ENCODE measurements at regions not wholly inside any gene's neighbourhood (a gene's known extent, or its start where the extent isn't known, plus 50 kb on each side); places are given as distances from the start of the nearest gene placed in this dataset.
A peak's percentile ranks its signal among the peaks of the same experiment; 100 is the strongest.

DNA sequence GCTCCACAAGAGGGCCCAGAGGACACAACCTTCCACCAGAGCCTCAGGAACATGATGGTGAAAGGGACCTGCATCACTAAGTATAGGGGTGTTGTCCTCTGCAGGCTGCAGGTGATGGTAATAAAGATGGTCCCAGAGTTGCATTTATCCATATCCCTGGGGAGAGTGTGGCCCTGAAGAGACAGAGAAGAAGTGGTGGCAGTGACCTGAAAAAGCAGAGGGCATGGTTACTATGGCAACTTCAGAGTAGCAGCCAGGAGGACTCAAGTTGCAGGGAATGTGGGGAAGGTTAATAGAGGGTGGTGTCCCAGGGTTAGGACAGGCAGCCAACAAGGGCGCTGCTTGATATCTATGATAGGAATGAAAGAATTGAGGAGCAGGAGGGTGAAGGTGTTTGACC, 57.1 kb downstream of the HLA-A start:
- DNase-seq: no peak

- DNase-seq: no peak
These were observed 57.9 kb downstream of the HLA-A start for GRCh38 chr6:30000156-30000791.

DNA sequence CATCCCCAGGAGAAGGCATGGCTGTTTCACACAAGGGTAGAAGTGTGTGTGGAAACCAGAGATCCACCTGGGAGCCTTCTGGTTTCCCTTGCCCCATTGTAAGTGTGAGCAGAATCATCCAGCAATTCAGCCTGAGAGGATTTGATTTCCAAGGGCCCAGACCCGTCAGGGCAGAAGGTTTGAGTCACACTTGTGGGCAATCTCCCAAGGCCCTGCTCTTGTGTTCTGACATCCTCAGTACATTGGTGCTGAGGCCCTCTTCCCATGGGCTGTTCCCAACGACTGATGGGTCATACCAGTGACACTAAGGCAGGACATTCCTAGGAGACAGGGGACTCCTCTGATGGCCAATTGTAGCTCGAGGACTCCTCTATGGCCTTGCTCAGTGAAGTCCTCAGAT, 58.2 kb upstream of the POLR1H start:
- DNase-seq: no peak

GRCh38 chr6:30005482-30005881, 55.6 kb upstream of the POLR1H start:
- no peak for DNase-seq

GRCh38 chr6:30006170-30007131, 54.6 kb upstream of the POLR1H start:
- no peak for DNase-seq

- peak; percentile 11 for DNase-seq
These were observed 53.8 kb upstream of the POLR1H start for GRCh38 chr6:30007132-30007764.

GRCh38 chr6:30009113-30009512, 52.0 kb upstream of the POLR1H start:
- DNase-seq: no peak
